Liver (tissue), 3 donors: ENCODE measurements at regions not wholly inside any gene's neighbourhood (a gene's known extent, or its start where the extent isn't known, plus 50 kb on each side); places are given as distances from the start of the nearest gene placed in this dataset.

Experiments
- CTCF ChIP-seq: fragments of 150-350 bp; IDR thresholded peaks from 2 replicates; pipeline ENCODE4 v1.5.1; 2017; ENCODE audit warnings: improper control_type of control experiment, low read depth, low read length; ENCODE audit not compliant: missing input control
- RAD21 ChIP-seq, 2 donors: IDR thresholded peaks; 2 replicates each; pipeline ENCODE4 v1.6.1; 2016; ENCODE audit warnings: antibody characterized with exemption in 2 of 2, mild to moderate bottlenecking in 2 of 2
- RXRA ChIP-seq, 2 donors: IDR thresholded peaks; 2 replicates each; pipeline ENCODE4 v1.6.1; 2017 to 2018; ENCODE audit warnings: antibody characterized with exemption in 2 of 2, mild to moderate bottlenecking in 1 of 2
- TAF1 ChIP-seq: conservative IDR thresholded peaks from 2 replicates; pipeline ENCODE4 v1.6.1; 2016; ENCODE audit warnings: antibody characterized with exemption, mild to moderate bottlenecking
- ZBTB33 ChIP-seq: IDR thresholded peaks from 2 replicates; pipeline ENCODE4 v1.6.1; 2016; ENCODE audit warnings: antibody characterized with exemption
- donor health status: healthy.
- donor health status: healthy.

GRCh38 chr18:27621236-27621890 lies 436.3 kb upstream of the CHST9 start:
- TF ChIP-seq ZBTB33 (no peak), CTCF (no peak), RAD21 (IDR thresholded peaks at IDR 0.05) (peak in 1 of 2 donors; percentile 11), TAF1 (no peak), RXRA (IDR thresholded peaks at IDR 0.05) (peak; percentile 89 to 90)
